ENCODE measurements at regions not wholly inside any gene's neighbourhood (a gene's known extent, or its start where the extent isn't known, plus 50 kb on each side); places are given as distances from the start of the nearest gene placed in this dataset.

DNA sequence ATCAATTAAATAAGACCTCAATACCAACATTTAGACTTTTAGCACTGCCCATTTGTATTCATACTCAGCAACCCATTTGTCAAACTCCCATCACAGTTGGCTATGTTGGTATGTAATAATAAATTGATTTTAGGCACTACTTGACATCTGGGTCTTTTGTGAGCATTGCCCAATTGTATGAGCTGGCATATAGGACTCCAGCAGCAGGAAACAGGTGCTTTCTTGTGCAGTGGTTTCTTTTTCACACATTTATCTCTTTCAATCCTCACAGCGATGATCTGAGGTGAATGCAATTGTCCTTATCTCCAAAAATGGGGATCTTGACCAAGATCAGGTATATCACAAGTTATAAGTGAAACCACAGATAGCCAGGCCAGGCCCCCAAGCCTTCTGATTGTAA is 96.9 kb upstream of the OXGR1 start:
- intact Hi-C loops (cut with micrococcal nuclease), result no loop called here
- Histone ChIP-seq H3K4me3 (ENCODE audit: low read length) (no peak overlapping the region), H4K20me1 (ENCODE audit: low read length) (no peaks in the 10 kb centered on the region), H3K4me1 (ENCODE audit: insufficient read depth, low read length) (no peaks in the 10 kb centered on the region), H3K9me3 (ENCODE audit: low read length) (no peaks in the 10 kb centered on the region), H3K27me3 (ENCODE audit: low read length) (no peaks in the 10 kb centered on the region), H3K9me2 (replicated peaks; ENCODE audit: low read length) (no peaks in the 10 kb centered on the region), H3K79me2 (ENCODE audit: low read length) (no peaks in the 10 kb centered on the region), H3F3A (ENCODE audit: low read length, unreplicated experiment) (no peaks in the 10 kb centered on the region), H3K27ac (ENCODE audit: low read length) (no peak overlapping the region), H3K36me3 (ENCODE audit: low read depth, low read length) (no peaks in the 10 kb centered on the region), H3K9ac (ENCODE audit: low read length) (no peak overlapping the region), H2AFZ (ENCODE audit: low read length) (no peak overlapping the region), H3K4me2 (ENCODE audit: low read length) (no peak overlapping the region)
- CTCF ChIA-PET, result no interaction called here
- ATAC-seq (no peak), DNase-seq (no peak)
- no TSS peak for BruUV-seq (replicated peaks)
- no peak for TF ChIP-seq CTCF (conservative IDR thresholded peaks at IDR 0.05; ENCODE audit: low read depth, low read length)
- TF ChIP-seq EZH2 (IDR thresholded peaks at IDR 0.05; ENCODE audit: low read length, unreplicated experiment), result no peak
- TF ChIP-seq EZH2phosphoT487 (IDR thresholded peaks at IDR 0.05; ENCODE audit: borderline replicate concordance, low read length), result no peak
- POLR2A ChIA-PET (ENCODE audit: unreplicated experiment), result no interaction called here

GRCh38 chr13:97100821-97101220 is 106.5 kb upstream of the OXGR1 start:
- Histone ChIP-seq H3K36me3 (ENCODE audit: low read depth, low read length) (no peaks in the 10 kb centered on the region), H3F3A (ENCODE audit: low read length, unreplicated experiment) (no peaks in the 10 kb centered on the region), H4K20me1 (ENCODE audit: low read length) (no peaks in the 10 kb centered on the region), H3K9ac (ENCODE audit: low read length) (no peak overlapping the region), H3K4me3 (ENCODE audit: low read length) (no peak overlapping the region), H3K27ac (ENCODE audit: low read length) (no peak overlapping the region), H3K4me2 (ENCODE audit: low read length) (no peak overlapping the region), H3K9me3 (ENCODE audit: low read length) (no peaks in the 10 kb centered on the region), H3K79me2 (ENCODE audit: low read length) (no peaks in the 10 kb centered on the region), H3K27me3 (ENCODE audit: low read length) (no peaks in the 10 kb centered on the region), H3K9me2 (replicated peaks; ENCODE audit: low read length) (no peaks in the 10 kb centered on the region), H2AFZ (ENCODE audit: low read length) (no peak overlapping the region), H3K4me1 (ENCODE audit: insufficient read depth, low read length) (no peaks in the 10 kb centered on the region)
- intact Hi-C loops (cut with micrococcal nuclease), result loop anchor here (10.0 kb wide), 1 partner anchor 66 kb away; no protein-coding TSS in a partner anchor
- BruUV-seq (replicated peaks), result no TSS peak
- ChIA-PET CTCF (interaction anchor here (0.6 kb wide), 1 partner anchor 9 kb away, joined by 3 read pairs; no protein-coding TSS in a partner anchor), POLR2A (ENCODE audit: unreplicated experiment) (no interaction called here)
- TF ChIP-seq EZH2 (IDR thresholded peaks at IDR 0.05; ENCODE audit: low read length, unreplicated experiment), result no peak
- TF ChIP-seq CTCF (conservative IDR thresholded peaks at IDR 0.05; ENCODE audit: low read depth, low read length), result no peak
- TF ChIP-seq EZH2phosphoT487 (IDR thresholded peaks at IDR 0.05; ENCODE audit: borderline replicate concordance, low read length), result no peak
- ATAC-seq (no peak), DNase-seq (no peak)

DNA sequence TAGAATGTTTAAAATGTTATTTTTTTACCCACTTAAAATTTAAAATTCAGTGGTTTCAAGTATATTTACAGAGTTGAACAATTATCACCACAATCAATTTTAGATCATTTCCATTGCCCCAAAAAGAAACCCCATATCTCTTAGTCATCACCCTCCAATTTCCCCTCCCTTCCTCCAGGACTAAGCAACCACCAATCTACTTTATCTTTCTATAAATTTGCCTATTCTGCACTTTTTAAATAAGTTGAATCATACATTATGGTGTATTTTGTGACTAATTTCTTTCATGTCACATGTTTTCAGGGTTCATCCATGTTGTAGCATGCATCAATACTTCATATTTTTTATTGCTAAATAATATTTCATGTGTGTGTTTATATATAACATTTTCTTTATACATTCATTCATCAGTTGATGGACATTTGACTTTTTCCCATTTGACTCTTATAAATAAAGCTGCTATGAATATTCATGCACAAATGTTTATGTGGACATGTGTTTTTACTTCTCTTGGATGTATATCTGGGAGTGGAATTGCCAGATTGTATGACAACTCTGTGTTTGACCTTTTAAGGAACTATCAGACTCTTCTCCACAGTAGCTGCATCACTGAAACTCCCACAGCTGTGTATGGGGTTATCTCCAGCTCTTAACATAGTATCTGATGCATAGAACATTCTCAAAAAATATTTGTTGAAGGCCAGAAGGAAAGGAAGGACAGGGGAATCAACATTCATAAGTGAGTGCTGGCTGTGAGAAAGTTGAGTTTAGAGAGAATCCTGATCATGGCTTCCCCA is 107.8 kb upstream of the OXGR1 start:
- Histone ChIP-seq H3K4me3 (ENCODE audit: low read length) (no peak overlapping the region), H3K79me2 (ENCODE audit: low read length) (no peaks in the 10 kb centered on the region), H3K27me3 (ENCODE audit: low read length) (no peaks in the 10 kb centered on the region), H3K9ac (ENCODE audit: low read length) (no peak overlapping the region), H2AFZ (ENCODE audit: low read length) (no peak overlapping the region), H3F3A (ENCODE audit: low read length, unreplicated experiment) (no peaks in the 10 kb centered on the region), H4K20me1 (ENCODE audit: low read length) (no peaks in the 10 kb centered on the region), H3K4me1 (ENCODE audit: insufficient read depth, low read length) (no peaks in the 10 kb centered on the region), H3K9me2 (replicated peaks; ENCODE audit: low read length) (no peaks in the 10 kb centered on the region), H3K9me3 (ENCODE audit: low read length) (no peaks in the 10 kb centered on the region), H3K27ac (ENCODE audit: low read length) (no peak overlapping the region), H3K4me2 (ENCODE audit: low read length) (no peak overlapping the region), H3K36me3 (ENCODE audit: low read depth, low read length) (no peaks in the 10 kb centered on the region)
- no peak for ATAC-seq
- DNase-seq, result no peak
- TF ChIP-seq EZH2phosphoT487 (IDR thresholded peaks at IDR 0.05; ENCODE audit: borderline replicate concordance, low read length), result no peak
- TF ChIP-seq EZH2 (IDR thresholded peaks at IDR 0.05; ENCODE audit: low read length, unreplicated experiment), result no peak
- no peak for TF ChIP-seq CTCF (conservative IDR thresholded peaks at IDR 0.05; ENCODE audit: low read depth, low read length)
- BruUV-seq (replicated peaks), result no TSS peak
- intact Hi-C loops (cut with micrococcal nuclease), result loop anchor here (10.0 kb wide), 1 partner anchor 67 kb away; no protein-coding TSS in a partner anchor
- POLR2A ChIA-PET (ENCODE audit: unreplicated experiment), result no interaction called here
- CTCF ChIA-PET, result no interaction called here

Data from PC-3 (cell line).